ENCODE measurements at regions not wholly inside any gene's neighbourhood (a gene's known extent, or its start where the extent isn't known, plus 50 kb on each side); places are given as distances from the start of the nearest gene placed in this dataset.
A peak's percentile ranks its signal among the peaks of the same experiment; 100 is the strongest.
"Not testable (repeated sequence)": the region's sequence is repeated elsewhere in the genome, so short reads cannot be mapped to it uniquely, and the experiment has no call there.

- no peak for DNase-seq
Observed at GRCh38 chr2:144630459-144631215, 110.7 kb upstream of the ZEB2 start.

- DNase-seq, result no peak
Observed at GRCh38 chr2:144629935-144630334, 110.0 kb upstream of the ZEB2 start.

GRCh38 chr2:144628566-144628965 lies 108.6 kb upstream of the ZEB2 start:
- DNase-seq, result no peak

- no peak for DNase-seq
Observed at GRCh38 chr2:144625626-144626025, 105.7 kb upstream of the ZEB2 start.

- no peak for DNase-seq
Observed at GRCh38 chr2:144625226-144625625, 105.3 kb upstream of the ZEB2 start.

GRCh38 chr2:144624451-144624850 lies 104.5 kb upstream of the ZEB2 start:
- DNase-seq, result no peak

- not testable (repeated sequence) for DNase-seq
Observed at GRCh38 chr2:144622373-144622772, 102.5 kb upstream of the ZEB2 start.

- no peak for DNase-seq
Observed at GRCh38 chr2:144621266-144621665, 101.3 kb upstream of the ZEB2 start.

- no peak for DNase-seq
Observed at GRCh38 chr2:144619760-144620159, 99.8 kb upstream of the ZEB2 start.

GRCh38 chr2:144617171-144617570 lies 97.3 kb upstream of the ZEB2 start:
- DNase-seq, result not testable (repeated sequence)

GRCh38 chr2:144615866-144616565 lies 96.1 kb upstream of the ZEB2 start:
- DNase-seq, result no peak

GRCh38 chr2:144607891-144608521 lies 88.1 kb upstream of the ZEB2 start:
- peak; percentile 66 for DNase-seq

GRCh38 chr2:144607099-144607498 lies 87.2 kb upstream of the ZEB2 start:
- DNase-seq, result no peak

GRCh38 chr2:144606466-144607095 lies 86.7 kb upstream of the ZEB2 start:
- no peak for DNase-seq

GRCh38 chr2:144605231-144605840 lies 85.4 kb upstream of the ZEB2 start:
- DNase-seq, result no peak

- DNase-seq, result no peak
Observed at GRCh38 chr2:144603334-144603733, 83.4 kb upstream of the ZEB2 start.

GRCh38 chr2:144598906-144599305 lies 79.0 kb upstream of the ZEB2 start:
- DNase-seq, result no peak

GRCh38 chr2:144597894-144598593 lies 78.1 kb upstream of the ZEB2 start:
- DNase-seq, result no peak

- DNase-seq, result no peak
Observed at GRCh38 chr2:144597388-144597787, 77.5 kb upstream of the ZEB2 start.

GRCh38 chr2:144596073-144596871 lies 76.4 kb upstream of the ZEB2 start:
- DNase-seq, result peak; percentile 87

GRCh38 chr2:144595686-144596072 lies 75.8 kb upstream of the ZEB2 start:
- no peak for DNase-seq

GRCh38 chr2:144595279-144595678 lies 75.4 kb upstream of the ZEB2 start:
- DNase-seq, result peak; percentile 76

All from hematopoietic multipotent progenitor cell treated with erythropoietin and hydrocortisone succinate and interleukin-3 and kit ligand, for 4 days (in vitro differentiated cells).